AG04449 (cell line): ENCODE measurements at regions not wholly inside any gene's neighbourhood (a gene's known extent, or its start where the extent isn't known, plus 50 kb on each side); places are given as distances from the start of the nearest gene placed in this dataset.

Experiments used
- CTCF ChIA-PET: fragments of 350-600 bp; formaldehyde crosslinking; extraction: SDS; loops from one replicate; lab custom pipeline; 2021; ENCODE audit warnings: antibody characterized with exemption; lab: Yijun Ruan, JAX
- POLR2A ChIA-PET: fragments of 400-600, 350-600 bp; formaldehyde crosslinking; extraction: SDS; loops from one replicate; lab custom pipeline; 2020; ENCODE audit warnings: antibody characterized with exemption, inconsistent platforms; lab: Yijun Ruan, JAX
- DNase-seq: peaks from one replicate; pipeline ENCODE4 v3.0.0-alpha.2; 2010; ENCODE audit warnings: low read depth, low spot score
- H3K4me3 ChIP-seq: 2 replicates; pipeline ENCODE4 v1.5.1; 2011; ENCODE audit warnings: low read depth, mild to moderate bottlenecking, control low read depth, low read length
- CTCF ChIP-seq: IDR thresholded peaks from one replicate; pipeline ENCODE4 v1.5.1; 2011; ENCODE audit warnings: mild to moderate bottlenecking, moderate library complexity, low read length, control low read depth, inconsistent platforms; ENCODE audit not compliant: insufficient read depth; ENCODE audit errors: missing control alignments

GRCh38 chr15:98121957-98122356 lies 161.5 kb downstream of the ARRDC4 start:
- ChIA-PET POLR2A (no interaction called here), CTCF (no interaction called here)
- DNase-seq = no peak
- no peak overlapping the region for H3K4me3 ChIP-seq
- no peak for TF ChIP-seq CTCF

DNA sequence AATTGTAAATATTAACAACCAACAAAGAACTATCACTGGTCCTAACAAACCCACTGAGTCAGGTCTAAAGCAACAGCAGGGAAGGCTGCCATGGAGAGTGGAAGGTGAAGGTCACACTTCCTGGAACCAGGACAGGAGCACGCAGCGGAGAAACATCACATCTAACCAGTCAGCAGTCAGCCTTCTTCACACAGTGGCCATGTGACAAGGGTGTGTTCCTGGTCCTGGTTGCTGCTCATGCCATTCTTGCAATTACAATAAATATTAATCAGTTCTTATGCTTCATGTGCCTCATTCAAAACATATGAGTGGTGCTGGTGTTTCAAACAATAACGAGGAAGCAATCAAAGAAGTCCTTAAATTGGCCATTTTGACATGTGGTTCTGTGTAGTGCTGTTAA lies 162.8 kb downstream of the ARRDC4 start:
- ChIA-PET POLR2A (no interaction called here), CTCF (interaction anchor here (1.0 kb wide), 1 partner anchor 25 kb away, joined by 3 read pairs; no protein-coding TSS in a partner anchor)
- no peak for TF ChIP-seq CTCF
- H3K4me3 ChIP-seq = no peak overlapping the region
- DNase-seq = no peak

GRCh38 chr15:98123834-98124233 lies 163.3 kb downstream of the ARRDC4 start:
- POLR2A ChIA-PET = no interaction called here
- CTCF ChIA-PET = interaction anchor here (1.0 to 1.4 kb wide), 3 partner anchors 10 to 36 kb away, joined by 3 read pairs; no protein-coding TSS in a partner anchor
- TF ChIP-seq CTCF = no peak
- no peak for DNase-seq
- H3K4me3 ChIP-seq = no peak overlapping the region

DNA sequence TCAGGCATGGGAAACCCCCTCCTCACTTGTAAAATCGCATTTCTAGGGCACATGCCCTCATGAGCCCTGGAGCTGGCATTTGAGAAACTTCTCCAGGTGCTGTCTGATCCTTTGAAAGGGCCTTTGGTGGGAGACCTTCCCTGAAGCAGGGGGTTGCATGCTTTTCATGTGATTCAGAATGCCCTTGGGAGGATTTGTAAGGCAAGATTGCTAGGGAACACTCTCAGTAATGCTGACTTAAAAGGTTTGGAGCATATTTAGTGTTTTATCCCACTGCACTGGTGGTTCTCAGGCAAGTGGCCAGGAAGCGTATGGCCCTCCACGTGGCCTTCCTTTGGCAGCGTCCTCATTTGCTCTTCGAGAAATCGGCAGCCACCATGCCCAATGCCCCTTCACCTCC lies 164.1 kb downstream of the ARRDC4 start:
- peak; percentile 10 for DNase-seq
- no peak overlapping the region for H3K4me3 ChIP-seq
- no peak for TF ChIP-seq CTCF
- CTCF ChIA-PET = interaction anchor here (1.0 to 1.4 kb wide), 3 partner anchors 9 to 37 kb away, joined by 3 read pairs; no protein-coding TSS in a partner anchor
- POLR2A ChIA-PET = no interaction called here

DNA sequence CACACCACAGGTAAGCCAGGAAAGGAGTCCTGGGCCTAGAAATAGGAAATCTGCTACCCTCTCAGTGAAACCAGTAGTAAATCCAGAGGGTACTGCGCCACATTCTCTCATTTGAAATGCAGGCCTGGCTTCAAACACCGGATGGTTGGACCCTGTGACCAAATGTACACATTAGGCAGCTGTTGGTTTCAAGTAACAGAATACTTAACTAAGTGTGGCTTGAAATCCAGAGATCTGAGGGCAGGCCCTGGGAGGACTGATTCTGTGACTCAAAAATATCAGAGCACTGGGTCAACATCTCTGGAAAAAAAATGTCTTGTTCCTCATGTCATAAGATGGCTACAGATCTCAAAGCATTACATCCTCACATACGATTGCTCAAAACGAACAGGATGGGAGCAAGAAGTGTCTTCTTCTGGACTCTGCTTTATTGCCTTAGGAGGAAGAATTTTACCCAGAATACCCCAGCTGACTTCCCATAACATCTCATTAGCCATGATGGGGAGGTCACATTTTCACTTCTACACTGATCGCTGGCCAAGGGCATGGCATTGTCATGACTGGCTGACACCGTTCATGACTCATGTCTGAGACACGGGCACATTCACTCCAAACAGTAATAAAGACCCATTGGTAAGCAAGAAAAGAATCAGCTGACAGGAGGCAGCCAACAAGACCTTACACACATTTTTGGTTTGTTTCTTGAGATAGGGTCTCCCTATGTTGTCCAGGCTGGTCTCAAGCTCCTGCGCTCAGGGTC lies 166.0 kb downstream of the ARRDC4 start:
- CTCF ChIA-PET = no interaction called here
- H3K4me3 ChIP-seq = no peak overlapping the region
- no peak for TF ChIP-seq CTCF
- no peak for DNase-seq
- POLR2A ChIA-PET = no interaction called here

DNA sequence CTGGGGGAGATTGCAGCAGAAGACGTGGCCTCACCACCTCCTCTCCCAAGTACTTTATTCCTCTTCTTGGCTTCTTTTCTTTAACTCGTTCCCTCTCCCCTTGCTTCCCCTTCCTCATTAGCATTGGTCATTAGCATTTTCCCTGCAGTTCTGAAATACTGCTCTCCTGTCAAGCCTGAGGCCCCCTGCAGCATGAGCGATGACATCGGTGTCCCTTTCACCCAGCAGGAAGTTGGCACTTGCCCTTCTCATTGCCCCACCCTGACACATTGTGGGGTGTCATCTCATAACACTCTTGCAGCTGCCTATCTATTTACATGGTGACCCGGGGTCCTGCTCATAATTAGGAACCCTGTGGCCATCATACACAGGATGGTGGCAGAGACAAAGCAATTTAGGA lies 167.1 kb downstream of the ARRDC4 start:
- POLR2A ChIA-PET = no interaction called here
- CTCF ChIA-PET = no interaction called here
- DNase-seq = no peak
- TF ChIP-seq CTCF = no peak
- H3K4me3 ChIP-seq = no peak overlapping the region
